HCT116 (cell line): ENCODE measurements at regions not wholly inside any gene's neighbourhood (a gene's known extent, or its start where the extent isn't known, plus 50 kb on each side); places are given as distances from the start of the nearest gene placed in this dataset.

Experiments
- CTCF ChIP-seq, 3 experiments: fragments of 200-600 bp in 1 of 3; sonication (generic) in 1 of 3; IDR thresholded peaks in 2 of 3; conservative IDR thresholded peaks in 1 of 3; 2 replicates each; pipeline ENCODE4 v1.5.1; 2012 to 2017; ENCODE audit warnings: low read depth in 2 of 3, low read length in 2 of 3, antibody characterized with exemption in 1 of 3, borderline replicate concordance in 1 of 3, control low read depth in 1 of 3, mild to moderate bottlenecking in 1 of 3, mixed read lengths in 1 of 3, mixed run types in 1 of 3, moderate library complexity in 1 of 3; ENCODE audit not compliant: insufficient read depth in 1 of 3
- EZH2 ChIP-seq: fragments of 200-600 bp; sonication (generic); IDR thresholded peaks from 2 replicates; pipeline ENCODE4 v1.6.1; 2017; ENCODE audit warnings: antibody characterized with exemption, mixed run types
- POLR2A ChIP-seq: IDR thresholded peaks from 2 replicates; pipeline ENCODE4 v1.7.0; 2011; ENCODE audit warnings: borderline replicate concordance; ENCODE audit not compliant: insufficient read depth, insufficient read length; ENCODE audit errors: extremely low read depth
- SIN3A ChIP-seq: IDR thresholded peaks from 2 replicates; pipeline ENCODE4 v1.6.1; 2012; ENCODE audit warnings: low read depth
- TCF7L2 ChIP-seq: IDR thresholded peaks from 2 replicates; pipeline ENCODE4 v1.7.0; 2011; ENCODE audit warnings: borderline replicate concordance, inconsistent platforms; ENCODE audit not compliant: insufficient read depth, insufficient read length; ENCODE audit errors: extremely low read depth
- ZNF274 ChIP-seq: fragments of 200-500 bp; sonication (Bioruptor generic); IDR thresholded peaks from 2 replicates; pipeline ENCODE4 v1.6.1; 2014; ENCODE audit warnings: mild to moderate bottlenecking, low read depth, low read length, inconsistent platforms

GRCh38 chr5:136814619-136815378, 449.5 kb upstream of the TRPC7 start:
- TF ChIP-seq ZNF274 (no peak), EZH2 (no peak), CTCF (IDR thresholded peaks at IDR 0.05 in 2 of 3, conservative IDR thresholded peaks at IDR 0.05 in 1 of 3; ENCODE audit: borderline replicate concordance in 1 of 3, insufficient read depth in 1 of 3, low read depth in 2 of 3, low read length in 2 of 3) (no peak), POLR2A (no peak), SIN3A (no peak), TCF7L2 (no peak)
